WERI-Rb-1 (cell line): ENCODE measurements at regions not wholly inside any gene's neighbourhood (a gene's known extent, or its start where the extent isn't known, plus 50 kb on each side); places are given as distances from the start of the nearest gene placed in this dataset.

Source experiments
- DNase-seq: peaks from one replicate; pipeline ENCODE4 v3.0.0-alpha.2; 2020
- H3K27ac ChIP-seq: fragments of 250-450 bp; sonication (Bioruptor Pico); 2 replicates; pipeline ENCODE4 v1.5.1; 2020; ENCODE audit warnings: mild to moderate bottlenecking, moderate library complexity
- H3K27me3 ChIP-seq: fragments of 250-450 bp; sonication (Bioruptor Pico); 2 replicates; pipeline ENCODE4 v1.5.1; 2021; ENCODE audit warnings: mild to moderate bottlenecking, low read depth, moderate library complexity; ENCODE audit not compliant: insufficient read depth, severe bottlenecking
- H3K36me3 ChIP-seq: fragments of 250-450 bp; sonication (Bioruptor Pico); 2 replicates; pipeline ENCODE4 v1.5.1; 2020; ENCODE audit warnings: mild to moderate bottlenecking, moderate library complexity
- H3K4me3 ChIP-seq: 2 replicates; pipeline ENCODE4 v1.5.1; 2011; ENCODE audit warnings: low read depth, mild to moderate bottlenecking, control low read depth, low read length
- H3K9me3 ChIP-seq: fragments of 250-450 bp; sonication (Bioruptor Pico); 2 replicates; pipeline ENCODE4 v1.5.1; 2021; ENCODE audit warnings: mild to moderate bottlenecking, moderate library complexity; ENCODE audit not compliant: severe bottlenecking
- TF ChIP-seq, protein P1 (sequence below): IDR thresholded peaks from 2 replicates; pipeline ENCODE4 v1.5.1; 2011; ENCODE audit warnings: low read depth, mild to moderate bottlenecking, control low read depth, inconsistent platforms, low read length

DNA sequence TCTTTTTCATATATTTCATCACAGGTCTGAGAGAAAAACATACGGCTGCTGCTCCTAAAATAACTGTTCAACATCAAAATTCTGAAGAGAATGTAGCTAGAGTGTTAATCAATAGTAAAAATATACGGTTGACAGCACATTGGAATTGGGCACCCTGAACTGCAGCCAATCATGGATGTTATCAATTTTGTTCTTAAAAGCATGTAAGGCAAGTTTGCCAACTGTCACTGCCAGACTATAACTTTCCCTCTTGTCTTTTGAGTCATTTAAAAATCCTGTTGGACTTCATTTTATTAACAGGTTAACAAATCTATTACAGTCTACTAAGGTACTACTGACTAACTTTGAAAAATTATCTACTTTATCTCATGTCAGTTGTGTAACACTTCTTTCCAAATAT lies 592.8 kb downstream of the HACE1 start:
- no peaks in the 10 kb centered on the region for H3K9me3 ChIP-seq
- TF ChIP-seq, protein P1, sequence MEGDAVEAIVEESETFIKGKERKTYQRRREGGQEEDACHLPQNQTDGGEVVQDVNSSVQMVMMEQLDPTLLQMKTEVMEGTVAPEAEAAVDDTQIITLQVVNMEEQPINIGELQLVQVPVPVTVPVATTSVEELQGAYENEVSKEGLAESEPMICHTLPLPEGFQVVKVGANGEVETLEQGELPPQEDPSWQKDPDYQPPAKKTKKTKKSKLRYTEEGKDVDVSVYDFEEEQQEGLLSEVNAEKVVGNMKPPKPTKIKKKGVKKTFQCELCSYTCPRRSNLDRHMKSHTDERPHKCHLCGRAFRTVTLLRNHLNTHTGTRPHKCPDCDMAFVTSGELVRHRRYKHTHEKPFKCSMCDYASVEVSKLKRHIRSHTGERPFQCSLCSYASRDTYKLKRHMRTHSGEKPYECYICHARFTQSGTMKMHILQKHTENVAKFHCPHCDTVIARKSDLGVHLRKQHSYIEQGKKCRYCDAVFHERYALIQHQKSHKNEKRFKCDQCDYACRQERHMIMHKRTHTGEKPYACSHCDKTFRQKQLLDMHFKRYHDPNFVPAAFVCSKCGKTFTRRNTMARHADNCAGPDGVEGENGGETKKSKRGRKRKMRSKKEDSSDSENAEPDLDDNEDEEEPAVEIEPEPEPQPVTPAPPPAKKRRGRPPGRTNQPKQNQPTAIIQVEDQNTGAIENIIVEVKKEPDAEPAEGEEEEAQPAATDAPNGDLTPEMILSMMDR: no peak
- H3K36me3 ChIP-seq: no peaks in the 10 kb centered on the region
- no peak for DNase-seq
- no peaks in the 10 kb centered on the region for H3K27me3 ChIP-seq
- no peak overlapping the region for H3K4me3 ChIP-seq
- H3K27ac ChIP-seq: no peak overlapping the region

DNA sequence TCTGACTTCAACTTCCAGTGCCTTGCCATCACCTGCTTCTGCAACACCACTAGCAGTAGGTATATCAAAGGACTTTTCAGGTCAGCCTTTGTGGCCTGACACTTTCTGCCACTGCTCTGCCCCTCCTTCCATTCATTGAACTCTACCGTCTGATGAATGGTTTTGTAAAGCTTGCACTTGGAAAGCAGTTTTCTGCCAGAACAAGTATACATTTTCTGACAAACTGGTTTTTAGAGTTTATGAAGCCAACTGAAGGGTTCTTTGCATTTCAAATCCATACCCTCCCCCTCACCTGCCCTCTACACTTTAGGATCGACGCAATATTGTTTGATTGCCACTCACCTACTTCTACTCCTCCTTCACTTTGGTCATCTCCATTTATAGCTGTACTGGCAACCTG lies 603.1 kb downstream of the HACE1 start:
- no peaks in the 10 kb centered on the region for H3K36me3 ChIP-seq
- H3K27me3 ChIP-seq: no peaks in the 10 kb centered on the region
- H3K9me3 ChIP-seq: no peaks in the 10 kb centered on the region
- DNase-seq: no peak
- no peak overlapping the region for H3K4me3 ChIP-seq
- TF ChIP-seq, protein P1: no peak
- no peak overlapping the region for H3K27ac ChIP-seq

DNA sequence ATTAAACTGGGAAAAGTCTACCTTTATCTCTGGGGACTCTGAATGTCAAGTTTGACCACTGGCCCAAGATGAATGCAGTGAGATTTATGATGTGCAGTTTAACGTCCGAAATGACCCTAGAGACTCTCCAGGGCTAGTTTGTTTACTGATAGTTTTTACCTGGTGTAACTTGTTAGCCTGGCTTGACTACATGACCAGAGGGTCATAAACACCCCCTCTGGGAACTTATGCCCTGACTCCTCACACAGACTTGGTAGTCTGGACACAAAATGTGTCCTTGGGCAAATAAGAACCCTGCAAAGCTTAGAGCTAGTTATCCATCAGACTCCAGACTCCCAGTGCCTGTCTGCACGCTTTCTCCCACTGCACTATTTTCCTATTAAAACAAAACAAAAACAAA lies 606.5 kb downstream of the HACE1 start:
- H3K27ac ChIP-seq: no peak overlapping the region
- H3K4me3 ChIP-seq: no peak overlapping the region
- TF ChIP-seq, protein P1: no peak
- no peak for DNase-seq
- no peaks in the 10 kb centered on the region for H3K27me3 ChIP-seq
- H3K9me3 ChIP-seq: no peaks in the 10 kb centered on the region
- no peaks in the 10 kb centered on the region for H3K36me3 ChIP-seq

DNA sequence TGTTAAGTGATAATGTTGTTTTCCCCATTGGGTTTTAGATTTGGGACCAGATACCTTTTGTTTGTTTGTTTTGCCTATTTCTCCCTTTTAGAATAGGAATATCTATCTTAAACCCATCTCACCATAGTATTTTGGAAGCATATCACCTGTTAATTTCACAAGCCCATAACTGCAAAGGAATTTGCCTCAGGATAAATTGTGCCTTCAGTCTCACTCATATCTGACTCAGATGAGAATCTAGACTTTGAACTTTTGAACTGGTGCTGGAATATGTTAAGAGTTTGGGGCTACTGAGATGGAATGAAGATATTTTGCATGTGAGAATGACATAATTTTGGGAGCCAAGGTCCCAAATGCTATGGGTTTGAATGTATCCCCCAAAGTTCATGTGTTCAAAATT lies 607.4 kb downstream of the HACE1 start:
- Histone ChIP-seq H3K9me3 (no peaks in the 10 kb centered on the region), H3K36me3 (no peaks in the 10 kb centered on the region), H3K27ac (no peak overlapping the region), H3K4me3 (no peak overlapping the region), H3K27me3 (no peaks in the 10 kb centered on the region)
- TF ChIP-seq, protein P1: no peak
- no peak for DNase-seq

DNA sequence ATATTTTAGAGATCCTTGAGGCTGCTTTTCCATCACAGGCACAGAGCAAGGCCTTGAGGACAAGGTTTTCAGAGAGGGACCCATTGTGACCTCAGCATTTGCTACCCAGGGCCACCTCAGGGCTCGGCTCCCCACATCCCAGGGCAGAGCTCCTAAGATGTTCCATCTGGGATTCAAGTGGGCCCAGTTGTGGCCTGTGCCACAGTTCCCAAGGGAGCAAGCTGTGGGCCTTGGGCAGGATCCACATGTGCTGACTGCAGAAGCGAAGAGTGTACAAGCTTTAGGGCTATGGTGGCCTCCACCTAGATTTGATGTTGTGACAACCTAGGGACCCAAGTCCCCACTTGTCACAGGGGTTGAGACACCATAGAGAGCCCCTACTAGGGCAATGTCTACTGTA lies 608.1 kb downstream of the HACE1 start:
- Histone ChIP-seq H3K27ac (no peak overlapping the region), H3K4me3 (no peak overlapping the region), H3K27me3 (no peaks in the 10 kb centered on the region), H3K36me3 (no peaks in the 10 kb centered on the region), H3K9me3 (no peaks in the 10 kb centered on the region)
- DNase-seq: no peak
- TF ChIP-seq, protein P1: no peak

DNA sequence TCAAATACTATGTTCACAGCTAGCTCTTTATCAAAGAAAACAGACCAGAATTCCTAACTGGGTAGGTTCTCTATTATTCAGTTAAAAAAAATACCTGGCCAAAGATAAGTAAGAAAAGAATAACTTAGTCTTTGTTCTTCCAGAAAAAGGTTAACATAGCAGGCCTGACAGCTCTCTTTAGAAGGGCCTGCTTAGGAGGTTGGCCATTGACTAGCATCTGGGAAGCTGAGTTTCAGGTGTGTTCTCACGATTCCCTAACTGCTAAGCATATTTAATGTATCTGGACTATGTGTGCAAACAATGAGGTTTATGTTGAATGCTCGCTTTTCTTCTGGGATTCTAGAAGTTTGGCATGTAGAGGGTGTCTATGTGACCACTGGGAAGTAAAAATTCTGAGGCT lies 618.9 kb downstream of the HACE1 start:
- no peak for DNase-seq
- H3K4me3 ChIP-seq: no peak overlapping the region
- H3K27me3 ChIP-seq: no peaks in the 10 kb centered on the region
- H3K27ac ChIP-seq: no peak overlapping the region
- H3K9me3 ChIP-seq: no peaks in the 10 kb centered on the region
- TF ChIP-seq, protein P1: no peak
- H3K36me3 ChIP-seq: no peaks in the 10 kb centered on the region
